Skeletal muscle satellite cell (primary cell): ENCODE measurements at regions not wholly inside any gene's neighbourhood (a gene's known extent, or its start where the extent isn't known, plus 50 kb on each side); places are given as distances from the start of the nearest gene placed in this dataset.

Experiments used
- H3K27me3 ChIP-seq: 2 replicates; pipeline ENCODE4 v1.7.0; 2013; ENCODE audit warnings: low read length; ENCODE audit not compliant: control insufficient read depth, insufficient read depth
- H3K36me3 ChIP-seq: 2 replicates; pipeline ENCODE4 v1.7.0; 2013; ENCODE audit warnings: mild to moderate bottlenecking, control low read depth, low read length; ENCODE audit not compliant: insufficient read depth
- H3K4me1 ChIP-seq: 2 replicates; pipeline ENCODE4 v1.7.0; 2013; ENCODE audit warnings: low read length; ENCODE audit not compliant: control insufficient read depth, insufficient read depth
- H3K4me2 ChIP-seq: 2 replicates; pipeline ENCODE4 v1.7.0; 2013; ENCODE audit warnings: mild to moderate bottlenecking, low read length
- H3K4me3 ChIP-seq: 2 replicates; pipeline ENCODE4 v1.7.0; 2013; ENCODE audit warnings: low read length
- H3K9ac ChIP-seq: 2 replicates; pipeline ENCODE4 v1.7.0; 2013; ENCODE audit warnings: mild to moderate bottlenecking, low read depth, low read length, moderate library complexity
- H3K9me3 ChIP-seq: replicated peaks from 2 replicates; pipeline ENCODE4 v1.7.0; 2013; ENCODE audit warnings: mild to moderate bottlenecking, control low read depth, low read length

DNA sequence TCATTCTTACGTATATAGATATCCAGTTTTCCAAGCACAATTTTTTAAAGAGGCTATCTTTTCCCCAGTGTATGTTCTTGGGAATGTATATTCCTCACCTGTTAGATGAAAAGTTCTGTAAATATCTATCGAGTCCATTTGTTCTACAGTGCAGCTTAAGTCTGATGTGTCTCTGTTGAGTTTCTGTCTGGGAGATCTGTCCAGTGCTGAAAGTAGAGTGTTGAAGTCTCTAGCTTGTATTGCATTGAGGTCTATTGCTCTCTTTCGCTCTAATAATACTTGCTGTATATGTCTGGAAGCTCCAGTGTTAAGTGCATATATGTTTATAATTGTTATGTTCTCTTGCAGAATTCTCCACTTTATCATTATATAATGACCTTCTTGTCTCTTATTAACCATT, 373.1 kb downstream of the PPARGC1A start:
- Histone ChIP-seq H3K9me3 (no peaks in the 10 kb centered on the region), H3K9ac (no peak overlapping the region), H3K36me3 (no peaks in the 10 kb centered on the region), H3K4me2 (no peak overlapping the region), H3K4me1 (no peaks in the 10 kb centered on the region), H3K4me3 (no peak overlapping the region), H3K27me3 (no peaks in the 10 kb centered on the region)

DNA sequence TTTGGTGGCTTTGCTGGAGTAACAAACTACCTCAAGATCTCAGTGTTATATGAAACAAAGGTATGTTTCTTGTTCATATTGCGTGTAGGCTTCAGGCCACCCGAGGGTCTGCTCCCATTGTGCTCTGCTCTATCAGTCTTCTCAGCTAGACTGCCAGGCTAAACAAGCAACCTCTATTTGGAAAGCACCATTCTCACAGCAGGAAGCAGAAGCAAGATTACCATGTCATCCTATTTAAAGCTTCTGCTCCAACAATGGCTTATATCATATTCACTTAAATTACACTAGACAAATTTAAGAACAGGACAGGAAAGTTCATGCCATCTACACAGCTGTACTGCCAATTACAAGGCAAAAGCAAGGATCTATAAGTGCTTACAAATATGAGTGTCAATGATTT, 385.8 kb downstream of the PPARGC1A start:
- H3K4me3 ChIP-seq: no peak overlapping the region
- H3K9ac ChIP-seq: no peak overlapping the region
- H3K36me3 ChIP-seq: no peaks in the 10 kb centered on the region
- H3K27me3 ChIP-seq: no peaks in the 10 kb centered on the region
- no peaks in the 10 kb centered on the region for H3K9me3 ChIP-seq
- no peaks in the 10 kb centered on the region for H3K4me1 ChIP-seq
- H3K4me2 ChIP-seq: no peak overlapping the region

DNA sequence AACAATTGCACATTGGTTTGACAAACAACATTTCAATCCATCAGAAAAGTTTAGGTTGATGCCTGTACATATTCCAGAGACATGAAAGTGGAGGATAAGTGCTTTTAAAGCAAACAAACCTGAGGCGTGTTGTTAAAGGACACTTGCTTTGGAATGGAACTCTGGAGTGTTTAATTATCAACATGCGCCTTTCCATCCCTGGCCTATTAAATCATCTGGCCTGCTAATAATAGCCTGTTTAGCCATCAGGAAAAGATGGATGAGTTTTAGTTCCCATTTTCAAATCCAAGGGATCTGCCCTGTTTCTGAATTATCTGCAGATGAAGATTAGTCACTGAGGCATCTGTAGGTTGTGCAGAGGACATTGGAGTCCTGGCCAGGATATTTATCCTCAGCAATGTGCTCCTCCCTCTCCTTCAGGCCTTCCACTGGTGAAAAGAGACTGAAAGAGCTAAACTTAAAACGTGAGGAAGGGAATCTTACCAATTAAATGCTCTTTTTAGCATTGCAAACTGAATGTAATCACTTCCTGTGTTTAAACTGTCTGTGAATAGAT, 388.9 kb downstream of the PPARGC1A start:
- H3K4me3 ChIP-seq: no peak overlapping the region
- H3K4me1 ChIP-seq: no peaks in the 10 kb centered on the region
- H3K4me2 ChIP-seq: no peak overlapping the region
- no peaks in the 10 kb centered on the region for H3K9me3 ChIP-seq
- no peaks in the 10 kb centered on the region for H3K27me3 ChIP-seq
- no peaks in the 10 kb centered on the region for H3K36me3 ChIP-seq
- no peak overlapping the region for H3K9ac ChIP-seq

DNA sequence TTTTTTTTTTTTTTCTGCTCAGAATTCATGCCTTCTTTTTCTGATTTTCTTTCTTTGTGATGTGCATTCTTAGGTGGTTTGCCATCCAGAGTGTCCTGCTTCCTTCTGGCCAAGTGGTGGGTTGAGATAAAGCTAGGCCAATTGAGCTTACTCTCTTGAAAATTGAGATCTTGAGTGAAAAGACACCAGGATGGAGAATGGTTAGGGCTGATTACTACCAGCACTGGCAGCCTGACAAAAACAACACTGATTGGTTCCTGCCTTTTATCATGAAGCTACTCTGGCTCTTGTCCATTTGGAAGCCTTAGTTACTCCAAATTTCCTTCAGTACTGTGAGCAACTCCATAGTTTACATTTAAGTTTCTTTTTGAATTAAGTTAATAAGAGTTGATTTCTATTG, 404.0 kb downstream of the PPARGC1A start:
- Histone ChIP-seq H3K4me1 (no peaks in the 10 kb centered on the region), H3K4me2 (no peak overlapping the region), H3K4me3 (no peak overlapping the region), H3K9me3 (no peaks in the 10 kb centered on the region), H3K27me3 (no peaks in the 10 kb centered on the region), H3K9ac (no peak overlapping the region), H3K36me3 (no peaks in the 10 kb centered on the region)

DNA sequence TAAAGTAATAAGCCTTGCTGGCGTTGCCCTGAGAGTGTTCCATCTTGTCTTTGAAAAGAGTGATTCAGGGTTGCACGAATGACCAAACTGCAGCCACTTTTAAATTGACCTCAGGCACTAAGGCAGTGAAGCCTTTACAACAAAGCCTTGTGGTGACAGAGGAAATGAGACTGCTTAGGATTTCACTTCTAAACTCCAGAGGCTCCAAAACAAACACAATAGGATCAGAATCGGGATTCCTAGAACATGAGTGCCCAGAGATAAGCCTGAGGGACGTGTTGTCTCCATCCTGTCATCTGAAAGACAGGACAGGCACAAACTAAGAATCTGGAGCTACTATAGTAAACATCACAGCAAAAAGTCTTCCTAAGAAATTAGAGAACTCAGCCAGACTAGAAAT, 405.2 kb downstream of the PPARGC1A start:
- no peaks in the 10 kb centered on the region for H3K27me3 ChIP-seq
- H3K4me2 ChIP-seq: no peak overlapping the region
- H3K36me3 ChIP-seq: no peaks in the 10 kb centered on the region
- H3K4me3 ChIP-seq: no peak overlapping the region
- H3K9ac ChIP-seq: no peak overlapping the region
- no peaks in the 10 kb centered on the region for H3K9me3 ChIP-seq
- H3K4me1 ChIP-seq: no peaks in the 10 kb centered on the region

DNA sequence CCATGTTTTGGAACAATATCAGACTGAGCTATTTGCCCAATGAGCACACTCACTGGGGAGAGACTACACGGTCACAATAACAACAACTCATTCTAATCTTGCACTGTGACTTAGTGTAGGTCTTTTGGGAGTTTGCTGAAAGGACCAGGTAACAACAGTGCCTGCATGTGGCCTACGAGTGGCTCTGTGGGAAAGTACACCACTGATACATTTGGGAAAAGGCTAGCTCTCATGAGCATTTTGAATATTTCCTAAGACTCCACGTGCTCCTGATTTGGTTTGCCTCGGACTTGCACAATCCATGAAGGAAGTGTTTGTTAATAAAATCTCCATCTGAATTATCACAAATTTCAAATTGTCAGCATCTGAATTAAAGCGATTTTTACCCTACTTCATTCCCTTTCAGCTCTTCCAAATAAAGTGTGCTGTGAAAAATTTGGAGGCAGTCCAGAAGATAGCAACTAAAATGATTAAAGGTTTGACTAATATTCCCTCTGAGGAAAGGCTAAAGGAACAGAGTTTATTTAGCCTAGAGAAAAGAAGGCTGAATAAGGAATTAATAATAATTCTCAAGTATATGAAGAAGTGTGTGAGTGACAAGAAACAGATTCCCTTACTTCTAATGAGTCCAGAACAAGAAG, 406.4 kb downstream of the PPARGC1A start:
- no peak overlapping the region for H3K4me2 ChIP-seq
- no peaks in the 10 kb centered on the region for H3K9me3 ChIP-seq
- H3K4me3 ChIP-seq: no peak overlapping the region
- no peaks in the 10 kb centered on the region for H3K4me1 ChIP-seq
- H3K27me3 ChIP-seq: no peaks in the 10 kb centered on the region
- no peak overlapping the region for H3K9ac ChIP-seq
- H3K36me3 ChIP-seq: no peaks in the 10 kb centered on the region

DNA sequence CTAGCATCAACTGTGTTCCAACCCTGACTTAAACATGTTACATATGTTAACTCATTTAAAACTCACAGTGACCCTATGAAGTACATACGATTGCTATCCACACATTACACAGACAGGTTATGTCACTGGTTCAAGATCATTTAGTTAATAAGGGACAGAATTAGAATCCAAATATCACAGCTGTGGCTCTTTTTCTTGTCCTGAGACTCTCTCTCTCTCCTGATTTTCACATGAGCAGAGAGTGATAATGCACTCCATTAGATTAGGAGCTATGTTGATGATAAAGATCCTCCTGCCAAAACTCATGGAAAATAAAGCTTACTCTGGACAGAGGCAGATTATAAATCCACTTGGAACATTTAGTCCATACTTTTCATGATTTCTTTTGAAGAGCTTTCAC, 408.3 kb downstream of the PPARGC1A start:
- Histone ChIP-seq H3K4me3 (no peak overlapping the region), H3K36me3 (no peaks in the 10 kb centered on the region), H3K4me2 (no peak overlapping the region), H3K4me1 (no peaks in the 10 kb centered on the region), H3K9me3 (no peaks in the 10 kb centered on the region), H3K9ac (no peak overlapping the region), H3K27me3 (no peaks in the 10 kb centered on the region)

DNA sequence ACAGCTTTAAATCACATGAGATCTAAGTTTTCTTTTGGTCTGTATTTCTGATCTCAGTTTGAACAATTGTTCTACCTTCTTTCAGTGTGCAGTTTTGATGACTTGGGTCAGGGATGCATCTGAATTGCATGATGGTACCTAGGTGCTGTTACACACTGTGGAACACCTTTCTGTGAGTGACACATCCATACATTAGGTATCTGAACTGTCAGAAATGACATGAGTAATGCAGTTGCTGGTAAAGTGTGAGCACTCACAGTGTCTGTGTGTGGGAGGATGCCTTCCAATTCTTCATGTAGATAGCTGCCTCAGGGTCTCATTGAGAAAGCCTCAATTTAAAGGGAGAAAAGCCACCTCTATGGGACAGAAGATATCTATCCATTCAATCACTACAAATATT, 411.9 kb downstream of the PPARGC1A start:
- Histone ChIP-seq H3K4me2 (no peak overlapping the region), H3K4me1 (no peaks in the 10 kb centered on the region), H3K36me3 (no peaks in the 10 kb centered on the region), H3K27me3 (no peaks in the 10 kb centered on the region), H3K4me3 (no peak overlapping the region), H3K9me3 (no peaks in the 10 kb centered on the region), H3K9ac (no peak overlapping the region)

DNA sequence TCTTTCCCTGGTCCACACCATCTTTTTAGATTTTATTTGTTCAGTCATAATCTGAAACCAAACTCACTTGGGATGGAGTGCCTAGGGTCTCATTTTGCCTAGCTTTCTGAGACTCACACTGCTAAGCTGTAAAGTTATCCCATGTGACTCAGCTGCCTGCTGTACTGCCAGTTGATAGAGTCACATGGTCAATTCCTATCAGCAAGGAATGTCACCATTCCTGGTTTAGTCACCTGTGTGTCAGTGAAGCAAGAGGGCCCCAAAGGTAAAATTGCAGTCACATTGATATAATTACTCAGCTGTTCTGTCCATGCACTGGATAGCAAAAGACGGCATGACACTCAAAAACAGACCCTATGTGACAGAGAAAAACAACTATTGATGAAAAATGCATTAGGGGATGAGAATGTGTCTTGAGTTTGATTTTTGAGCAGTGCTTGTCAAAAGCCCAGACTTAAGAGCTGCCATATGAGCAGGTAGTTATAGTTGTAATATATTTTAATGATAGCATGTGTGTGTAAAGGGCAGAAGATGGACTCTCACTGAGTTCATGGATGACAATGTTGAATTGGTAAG, 413.2 kb downstream of the PPARGC1A start:
- Histone ChIP-seq H3K9ac (no peak overlapping the region), H3K4me2 (no peak overlapping the region), H3K27me3 (no peaks in the 10 kb centered on the region), H3K4me3 (no peak overlapping the region), H3K36me3 (no peaks in the 10 kb centered on the region), H3K9me3 (no peaks in the 10 kb centered on the region), H3K4me1 (no peaks in the 10 kb centered on the region)

DNA sequence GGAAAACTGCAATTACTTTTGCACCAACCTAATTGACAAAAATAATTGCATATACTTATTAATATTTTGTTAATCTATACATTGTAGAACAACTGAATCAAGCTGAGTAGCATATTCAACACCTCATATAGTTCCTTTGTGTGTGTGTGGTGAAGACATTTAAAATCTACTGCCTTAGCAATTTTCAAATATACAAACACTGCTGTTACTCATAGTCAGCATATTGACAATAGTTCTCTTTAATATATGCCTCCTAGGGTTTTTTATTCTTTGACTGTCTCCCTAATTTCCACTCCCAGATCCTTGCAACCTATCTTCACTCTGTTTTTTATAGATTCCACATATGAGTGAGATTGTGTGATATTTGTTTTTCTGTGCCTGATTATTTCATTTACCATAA, 426.8 kb downstream of the PPARGC1A start:
- no peak overlapping the region for H3K4me2 ChIP-seq
- no peaks in the 10 kb centered on the region for H3K36me3 ChIP-seq
- H3K27me3 ChIP-seq: no peaks in the 10 kb centered on the region
- no peaks in the 10 kb centered on the region for H3K4me1 ChIP-seq
- H3K4me3 ChIP-seq: no peak overlapping the region
- H3K9me3 ChIP-seq: no peaks in the 10 kb centered on the region
- no peak overlapping the region for H3K9ac ChIP-seq

DNA sequence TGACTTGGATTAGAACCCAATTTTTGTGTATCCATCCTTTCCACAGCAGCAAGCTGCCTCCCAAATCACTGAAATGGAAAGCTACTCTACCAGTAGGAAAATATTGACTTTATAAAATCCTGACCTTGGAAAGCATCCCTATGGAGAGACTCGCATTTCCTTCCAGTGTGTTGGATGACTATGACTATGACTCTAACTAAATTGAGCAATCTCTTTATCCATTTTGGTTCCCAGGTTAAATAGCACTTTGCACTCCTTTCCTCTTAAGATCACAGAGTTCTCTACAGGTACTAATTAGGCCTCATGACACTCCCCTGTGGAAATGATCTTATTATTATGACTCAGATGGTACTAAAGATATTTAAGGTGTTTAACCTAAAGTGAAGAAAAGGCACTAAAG, 431.8 kb downstream of the PPARGC1A start:
- H3K4me2 ChIP-seq: no peak overlapping the region
- H3K4me1 ChIP-seq: no peaks in the 10 kb centered on the region
- H3K36me3 ChIP-seq: no peaks in the 10 kb centered on the region
- H3K9me3 ChIP-seq: no peaks in the 10 kb centered on the region
- no peak overlapping the region for H3K4me3 ChIP-seq
- H3K27me3 ChIP-seq: no peaks in the 10 kb centered on the region
- H3K9ac ChIP-seq: no peak overlapping the region

DNA sequence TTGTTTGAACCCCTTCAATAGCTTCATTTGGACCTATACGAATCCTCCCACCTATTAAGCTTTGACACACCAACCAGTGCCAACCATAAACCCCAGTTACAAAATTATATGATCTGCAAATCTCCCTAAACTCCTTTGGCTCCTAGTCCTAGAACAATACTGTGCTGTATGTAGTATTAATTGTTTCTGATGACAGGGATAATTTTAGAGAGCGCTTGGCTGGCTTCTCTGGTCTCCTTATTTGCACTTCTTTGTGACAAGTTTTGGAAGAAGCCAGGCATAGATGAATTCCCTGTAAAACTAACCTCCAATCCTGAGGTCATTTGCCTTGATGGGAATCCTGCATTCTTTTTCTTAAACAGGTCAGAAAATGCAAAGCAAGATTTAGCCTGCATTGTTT, 433.0 kb downstream of the PPARGC1A start:
- no peaks in the 10 kb centered on the region for H3K9me3 ChIP-seq
- no peak overlapping the region for H3K4me2 ChIP-seq
- H3K9ac ChIP-seq: no peak overlapping the region
- no peak overlapping the region for H3K4me3 ChIP-seq
- H3K36me3 ChIP-seq: no peaks in the 10 kb centered on the region
- H3K27me3 ChIP-seq: no peaks in the 10 kb centered on the region
- no peaks in the 10 kb centered on the region for H3K4me1 ChIP-seq
